ENCODE measurements at regions not wholly inside any gene's neighbourhood (a gene's known extent, or its start where the extent isn't known, plus 50 kb on each side); places are given as distances from the start of the nearest gene placed in this dataset.

- no peak for TF ChIP-seq POLR2A (IDR thresholded peaks at IDR 0.05; ENCODE audit: low read depth, low read length)
- DNase-seq (ENCODE audit: insufficient read length, low spot score) (no peak), FAIRE-seq (no peak)
Measured at GRCh38 chr20:40148886-40149285, 540.1 kb downstream of the MAFB start.

- no peak for DNase-seq (ENCODE audit: insufficient read length, low spot score)
- no peak for FAIRE-seq
- TF ChIP-seq POLR2A (IDR thresholded peaks at IDR 0.05; ENCODE audit: low read depth, low read length) = no peak
Measured at GRCh38 chr20:40146071-40146470, 543.0 kb downstream of the MAFB start.

- FAIRE-seq (no peak), DNase-seq (ENCODE audit: insufficient read length, low spot score) (no peak)
Measured at GRCh38 chr20:40144581-40144980, 544.5 kb downstream of the MAFB start.

GRCh38 chr20:40134176-40134575, 554.9 kb downstream of the MAFB start:
- FAIRE-seq (no peak), DNase-seq (ENCODE audit: insufficient read length, low spot score) (no peak)
- TF ChIP-seq POLR2A (IDR thresholded peaks at IDR 0.05; ENCODE audit: low read depth, low read length) = no peak

More at GRCh38 chr20:40144581-40144980, 544.5 kb downstream of the MAFB start:
- no peak for TF ChIP-seq POLR2A (IDR thresholded peaks at IDR 0.05; ENCODE audit: low read depth, low read length)

GRCh38 chr20:40120827-40121226, 568.2 kb downstream of the MAFB start:
- TF ChIP-seq POLR2A (IDR thresholded peaks at IDR 0.05; ENCODE audit: low read depth, low read length) = no peak
- FAIRE-seq (no peak), DNase-seq (ENCODE audit: insufficient read length, low spot score) (no peak)

GRCh38 chr20:40111282-40111681, 577.8 kb downstream of the MAFB start:
- no peak for TF ChIP-seq POLR2A (IDR thresholded peaks at IDR 0.05; ENCODE audit: low read depth, low read length)
- FAIRE-seq = no peak
- no peak for DNase-seq (ENCODE audit: insufficient read length, low spot score)

GRCh38 chr20:40110311-40110831, 578.7 kb downstream of the MAFB start:
- no peak for FAIRE-seq
- no peak for TF ChIP-seq POLR2A (IDR thresholded peaks at IDR 0.05; ENCODE audit: low read depth, low read length)
- no peak for DNase-seq (ENCODE audit: insufficient read length, low spot score)

- DNase-seq (ENCODE audit: insufficient read length, low spot score) (no peak), FAIRE-seq (no peak)
- no peak for TF ChIP-seq POLR2A (IDR thresholded peaks at IDR 0.05; ENCODE audit: low read depth, low read length)
Measured at GRCh38 chr20:40109136-40109535, 579.9 kb downstream of the MAFB start.

GRCh38 chr20:40108321-40108720, 580.7 kb downstream of the MAFB start:
- TF ChIP-seq POLR2A (IDR thresholded peaks at IDR 0.05; ENCODE audit: low read depth, low read length) = no peak
- no peak for FAIRE-seq
- no peak for DNase-seq (ENCODE audit: insufficient read length, low spot score)

- TF ChIP-seq POLR2A (IDR thresholded peaks at IDR 0.05; ENCODE audit: low read depth, low read length) = no peak
- no peak for DNase-seq (ENCODE audit: insufficient read length, low spot score)
- no peak for FAIRE-seq
Measured at GRCh38 chr20:40104959-40105358, 584.1 kb downstream of the MAFB start.

- DNase-seq (ENCODE audit: insufficient read length, low spot score) (no peak), FAIRE-seq (no peak)
- no peak for TF ChIP-seq POLR2A (IDR thresholded peaks at IDR 0.05; ENCODE audit: low read depth, low read length)
Measured at GRCh38 chr20:40103420-40103819, 585.6 kb downstream of the MAFB start.

GRCh38 chr20:40101560-40101959, 587.5 kb downstream of the MAFB start:
- no peak for FAIRE-seq
- TF ChIP-seq POLR2A (IDR thresholded peaks at IDR 0.05; ENCODE audit: low read depth, low read length) = no peak
- DNase-seq (ENCODE audit: insufficient read length, low spot score) = no peak

- FAIRE-seq = no peak
- TF ChIP-seq POLR2A (IDR thresholded peaks at IDR 0.05; ENCODE audit: low read depth, low read length) = no peak
Measured at GRCh38 chr20:40100261-40100660, 588.8 kb downstream of the MAFB start.

GRCh38 chr20:40090236-40090635, 598.8 kb downstream of the MAFB start:
- DNase-seq (ENCODE audit: insufficient read length, low spot score) (no peak), FAIRE-seq (no peak)
- no peak for TF ChIP-seq POLR2A (IDR thresholded peaks at IDR 0.05; ENCODE audit: low read depth, low read length)

More at GRCh38 chr20:40100261-40100660, 588.8 kb downstream of the MAFB start:
- DNase-seq (ENCODE audit: insufficient read length, low spot score) = no peak

- no peak for FAIRE-seq
- TF ChIP-seq POLR2A (IDR thresholded peaks at IDR 0.05; ENCODE audit: low read depth, low read length) = no peak
Measured at GRCh38 chr20:40087496-40087895, 601.5 kb downstream of the MAFB start.

GRCh38 chr20:40085513-40085912, 603.5 kb downstream of the MAFB start:
- no peak for DNase-seq (ENCODE audit: insufficient read length, low spot score)
- no peak for TF ChIP-seq POLR2A (IDR thresholded peaks at IDR 0.05; ENCODE audit: low read depth, low read length)
- FAIRE-seq = no peak

More at GRCh38 chr20:40087496-40087895, 601.5 kb downstream of the MAFB start:
- DNase-seq (ENCODE audit: insufficient read length, low spot score) = no peak

All from H54 (cell line).